H1 (cell line): ENCODE measurements at regions not wholly inside any gene's neighbourhood (a gene's known extent, or its start where the extent isn't known, plus 50 kb on each side); places are given as distances from the start of the nearest gene placed in this dataset.

Source experiments
- CTCF ChIA-PET: fragments of 300-600 bp; sonication (Branson Sonifier 250); formaldehyde crosslinking; loops from one replicate; lab custom pipeline; 2021; ENCODE audit not compliant: partially characterized antibody; lab: Charles Lee
- POLR2A ChIA-PET: fragments of 300-600 bp; sonication (Branson Sonifier 250); formaldehyde crosslinking; loops from one replicate; lab custom pipeline; 2021; ENCODE audit warnings: inconsistent platforms; ENCODE audit not compliant: partially characterized antibody; lab: Charles Lee
- DNase-seq, 2 experiments: peaks; one replicate each; pipeline versions ENCODE4 v3.0.0 to v3.0.0-alpha.2; 2010 to 2022; ENCODE audit warnings: low spot score in 2 of 2, low read depth in 1 of 2, mixed read lengths in 1 of 2
- FAIRE-seq: peaks from 2 replicates; lab custom pipeline; 2011; peaks lifted over from hg19 to GRCh38; lab: Jason Lieb, UNC
- H2AFZ ChIP-seq: 2 replicates; pipeline ENCODE4 v1.8.1; 2012; ENCODE audit warnings: low read length, inconsistent platforms
- H2AK5ac ChIP-seq: 2 replicates; pipeline ENCODE4 v1.6.1; 2013; ENCODE audit warnings: low read depth, low read length
- H2BK120ac ChIP-seq: replicated peaks from 2 replicates; pipeline ENCODE3; 2013; ENCODE audit warnings: low read depth, low read length, inconsistent platforms
- H2BK12ac ChIP-seq: 2 replicates; pipeline ENCODE4 v1.6.1; 2013; ENCODE audit warnings: low read depth, low read length
- H2BK15ac ChIP-seq: 2 replicates; pipeline ENCODE4 v1.6.1; 2013; ENCODE audit warnings: low read length
- H2BK20ac ChIP-seq: 2 replicates; pipeline ENCODE4 v1.6.1; 2013; ENCODE audit warnings: low read length
- H2BK5ac ChIP-seq: 2 replicates; pipeline ENCODE4 v1.6.1; 2013; ENCODE audit warnings: low read depth, low read length
- H3K14ac ChIP-seq: 2 replicates; pipeline ENCODE4 v1.6.1; 2013; ENCODE audit warnings: inconsistent platforms; ENCODE audit not compliant: insufficient read length
- H3K18ac ChIP-seq: 2 replicates; pipeline ENCODE4 v1.6.1; 2013; ENCODE audit warnings: low read length; ENCODE audit errors: extremely low read depth
- H3K23ac ChIP-seq: 2 replicates; pipeline ENCODE4 v1.6.1; 2013; ENCODE audit warnings: inconsistent platforms; ENCODE audit not compliant: insufficient read length
- H3K23me2 ChIP-seq: 2 replicates; pipeline ENCODE4 v1.6.1; 2013; ENCODE audit warnings: low read depth, low read length
- H3K27ac ChIP-seq: 2 replicates; pipeline ENCODE4 v1.6.1; 2011; ENCODE audit warnings: low read depth, low read length, inconsistent platforms
- H3K27me3 ChIP-seq, 4 experiments: replicated peaks in 1 of 4; 1 replicate in 1 of 4; 2 replicates in 3 of 4; pipeline versions ENCODE4 v1.6.1 to v1.8.1; 2011 to 2013; ENCODE audit warnings: low read length in 3 of 4, mild to moderate bottlenecking in 3 of 4, inconsistent platforms in 2 of 4, mixed read lengths in 2 of 4, moderate library complexity in 1 of 4; ENCODE audit not compliant: control insufficient read depth in 3 of 4, insufficient read depth in 3 of 4; ENCODE audit errors: extremely low read depth in 1 of 4
- H3K36me3 ChIP-seq, 4 experiments: 2 replicates each; pipeline versions ENCODE4 v1.6.1 to v1.8.1; 2011 to 2013; ENCODE audit warnings: mild to moderate bottlenecking in 4 of 4, low read length in 3 of 4, moderate library complexity in 2 of 4, control low read depth in 1 of 4, inconsistent platforms in 1 of 4; ENCODE audit not compliant: insufficient read depth in 4 of 4, control insufficient read depth in 2 of 4
- H3K4ac ChIP-seq: replicated peaks from 2 replicates; pipeline ENCODE3; 2013; ENCODE audit warnings: low read length, low read depth, mixed read lengths, inconsistent platforms; ENCODE audit not compliant: insufficient read length
- H3K4me1 ChIP-seq, 4 experiments: replicated peaks in 1 of 4; 1 replicate in 1 of 4; 2 replicates in 3 of 4; pipeline versions ENCODE4 v1.6.1 to v1.8.1; 2011 to 2013; ENCODE audit warnings: low read length in 3 of 4, inconsistent platforms in 2 of 4, mixed read lengths in 1 of 4; ENCODE audit not compliant: insufficient read depth in 4 of 4, control insufficient read depth in 3 of 4
- H3K4me2 ChIP-seq, 2 experiments: 2 replicates each; pipeline versions ENCODE4 v1.6.1 to v1.8.1; 2011 to 2013; ENCODE audit warnings: low read depth in 2 of 2, low read length in 2 of 2, control low read depth in 1 of 2, inconsistent platforms in 1 of 2, mild to moderate bottlenecking in 1 of 2; ENCODE audit not compliant: insufficient read depth in 1 of 2
- H3K4me3 ChIP-seq, 4 experiments: fragments of 200-600, 300-600 bp in 1 of 4; sonication (generic), shearing (Covaris generic), sonication (Bioruptor Twin) in 1 of 4; 2 replicates each; pipeline versions ENCODE4 v1.5.1 to v1.8.1; 2011 to 2016; ENCODE audit warnings: low read length in 4 of 4, low read depth in 3 of 4, control low read depth in 2 of 4, inconsistent platforms in 2 of 4, mild to moderate bottlenecking in 2 of 4, mixed read lengths in 1 of 4, moderate library complexity in 1 of 4; ENCODE audit not compliant: insufficient read depth in 2 of 4; ENCODE audit errors: extremely low read depth in 1 of 4
- H3K56ac ChIP-seq: replicated peaks from 2 replicates; pipeline ENCODE3; 2013; ENCODE audit warnings: low read depth, mild to moderate bottlenecking, mixed read lengths, low read length, inconsistent platforms; ENCODE audit not compliant: insufficient read length
- H3K79me1 ChIP-seq: 2 replicates; pipeline ENCODE4 v1.6.1; 2013; ENCODE audit warnings: low read depth, low read length, control low read depth
- H3K79me2 ChIP-seq, 2 experiments: 2 replicates each; pipeline versions ENCODE4 v1.6.1 to v1.8.1; 2012 to 2013; ENCODE audit warnings: low read length in 2 of 2, mild to moderate bottlenecking in 2 of 2, inconsistent platforms in 1 of 2; ENCODE audit not compliant: insufficient read depth in 2 of 2, control insufficient read depth in 1 of 2
- H3K9ac ChIP-seq, 4 experiments: replicated peaks in 1 of 4; 1 replicate in 1 of 4; 2 replicates in 3 of 4; pipeline versions ENCODE4 v1.6.1 to v1.8.1; 2011 to 2013; ENCODE audit warnings: low read depth in 3 of 4, low read length in 3 of 4, control low read depth in 2 of 4, mild to moderate bottlenecking in 2 of 4, moderate library complexity in 2 of 4, inconsistent platforms in 1 of 4; ENCODE audit errors: extremely low read depth in 1 of 4
- H3K9me3 ChIP-seq, 2 experiments: 2 replicates each; pipeline versions ENCODE4 v1.6.1 to v1.8.1; 2012 to 2013; ENCODE audit warnings: mild to moderate bottlenecking in 2 of 2, moderate library complexity in 2 of 2, control low read depth in 1 of 2, inconsistent platforms in 1 of 2, low read depth in 1 of 2, low read length in 1 of 2, mixed read lengths in 1 of 2; ENCODE audit not compliant: insufficient read depth in 2 of 2
- H4K20me1 ChIP-seq, 2 experiments: replicated peaks in 1 of 2; 2 replicates each; pipeline versions ENCODE3 to v1.8.1; 2011 to 2013; ENCODE audit warnings: inconsistent platforms in 2 of 2, low read length in 2 of 2, mild to moderate bottlenecking in 1 of 2; ENCODE audit not compliant: insufficient read depth in 2 of 2, control insufficient read depth in 1 of 2
- H4K5ac ChIP-seq: 2 replicates; pipeline ENCODE4 v1.6.1; 2013; ENCODE audit warnings: low read length, low read depth, mixed read lengths, inconsistent platforms; ENCODE audit not compliant: insufficient read length
- H4K8ac ChIP-seq: 2 replicates; pipeline ENCODE4 v1.8.0; 2013; ENCODE audit warnings: mild to moderate bottlenecking, moderate library complexity, low read length, inconsistent platforms; ENCODE audit not compliant: insufficient read depth; ENCODE audit errors: extremely low read depth
- H4K91ac ChIP-seq: replicated peaks from 2 replicates; pipeline ENCODE3; 2013; ENCODE audit warnings: low read length, mixed read lengths, inconsistent platforms; ENCODE audit not compliant: insufficient read length
- HDAC2 ChIP-seq, 2 experiments: fragments of 300-600 bp in 1 of 2; sonication (generic) in 1 of 2; IDR thresholded peaks; 2 replicates each; pipeline ENCODE4 v1.6.1; 2011 to 2012; ENCODE audit warnings: low read depth in 2 of 2, low read length in 2 of 2, mild to moderate bottlenecking in 2 of 2, moderate library complexity in 2 of 2, borderline replicate concordance in 1 of 2, inconsistent platforms in 1 of 2
- HDAC6 ChIP-seq: IDR thresholded peaks from one replicate; pipeline ENCODE4 v1.7.1; 2012; ENCODE audit warnings: low read depth, mild to moderate bottlenecking, inconsistent platforms, low read length, moderate library complexity
- KDM5A ChIP-seq: fragments of 200-600 bp; IDR thresholded peaks from 2 replicates; pipeline ENCODE4 v1.7.1; 2012; ENCODE audit warnings: mild to moderate bottlenecking, low read length, inconsistent platforms, mixed read lengths
- POU5F1 ChIP-seq: IDR thresholded peaks from 2 replicates; pipeline ENCODE4 v1.6.1; 2011; ENCODE audit warnings: low read depth, mild to moderate bottlenecking, low read length, moderate library complexity
- RNF2 ChIP-seq: fragments of 200-900, 300-1000 bp; sonication (generic); IDR thresholded peaks from 2 replicates; pipeline ENCODE4 v1.7.1; 2016; ENCODE audit warnings: borderline replicate concordance, low read depth, mild to moderate bottlenecking, antibody characterized with exemption, low read length; ENCODE audit not compliant: poor library complexity, severe bottlenecking; ENCODE audit errors: missing control alignments
- SRF ChIP-seq: IDR thresholded peaks from 2 replicates; pipeline ENCODE4 v1.6.1; 2011; ENCODE audit warnings: mild to moderate bottlenecking, low read depth, low read length, moderate library complexity
- TBP ChIP-seq: IDR thresholded peaks from 2 replicates; pipeline ENCODE4 v1.6.1; 2011; ENCODE audit warnings: low read depth, low read length, improper control_type of control experiment

DNA sequence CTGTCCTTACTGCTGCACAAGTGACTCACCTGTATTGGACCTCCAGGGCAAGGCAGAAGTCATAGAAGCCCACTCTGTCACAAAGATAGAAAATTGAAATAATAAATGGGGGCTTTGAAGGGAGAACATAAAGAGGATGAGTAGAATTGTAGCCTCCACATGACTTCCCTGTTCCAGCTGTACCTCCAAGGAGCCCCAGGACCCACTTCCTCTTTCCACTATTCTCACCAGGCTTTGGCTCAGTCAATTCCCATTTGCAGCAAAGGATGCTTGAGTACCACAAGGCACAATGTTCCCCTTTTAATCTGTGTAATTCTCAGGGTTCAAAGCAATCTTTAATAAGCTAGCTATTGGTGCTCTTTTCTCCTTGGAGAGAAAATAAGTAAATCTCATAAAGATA, 512.1 kb downstream of the TOX3 start:
- H3K18ac ChIP-seq = no peak overlapping the region
- H3K9me3 ChIP-seq = no peaks in the 10 kb centered on the region
- H3K23ac ChIP-seq = no peak overlapping the region
- no peaks in the 10 kb centered on the region for H3K79me2 ChIP-seq
- peaks cover 0 to 3% of the 10 kb centered on the region in 2 experiments for H4K20me1 ChIP-seq
- H3K23me2 ChIP-seq = no peaks in the 10 kb centered on the region; the same call in 1 of the 2 replicates
- no peaks in the 10 kb centered on the region for H3K36me3 ChIP-seq
- H2AFZ ChIP-seq = no peak overlapping the region
- H4K91ac ChIP-seq = no peak overlapping the region
- DNase-seq (no peak), FAIRE-seq (no peak)
- H3K4me3 ChIP-seq = no peak overlapping the region
- H3K14ac ChIP-seq = no peak overlapping the region
- no peak overlapping the region for H3K56ac ChIP-seq
- no peak overlapping the region for H4K5ac ChIP-seq
- H3K79me1 ChIP-seq = no peaks in the 10 kb centered on the region
- no peak overlapping the region for H3K27ac ChIP-seq
- H2BK15ac ChIP-seq = no peak overlapping the region
- H3K27me3 ChIP-seq = no peaks in the 10 kb centered on the region
- no peak overlapping the region for H2BK5ac ChIP-seq
- H2BK120ac ChIP-seq = no peak overlapping the region
- no peak overlapping the region for H3K4me2 ChIP-seq
- H4K8ac ChIP-seq = no peak overlapping the region
- no peak overlapping the region for H3K9ac ChIP-seq
- H3K4me1 ChIP-seq = no peaks in the 10 kb centered on the region
- TF ChIP-seq HDAC2 (IDR thresholded peaks at IDR 0.05; ENCODE audit: borderline replicate concordance in 1 of 2, low read depth in 2 of 2, low read length in 2 of 2) = no peak
- no peak for TF ChIP-seq TBP
- TF ChIP-seq KDM5A = no peak
- no peak for TF ChIP-seq POU5F1
- TF ChIP-seq RNF2 = no peak
- TF ChIP-seq SRF = no peak
- no peak for TF ChIP-seq HDAC6
- no peak overlapping the region for H2AK5ac ChIP-seq
- no peak overlapping the region for H2BK20ac ChIP-seq
- no peak overlapping the region for H2BK12ac ChIP-seq
- no peak overlapping the region for H3K4ac ChIP-seq
- POLR2A ChIA-PET = no interaction called here
- CTCF ChIA-PET = interaction anchor here (0.7 to 1.2 kb wide), 2 partner anchors 216 to 510 kb away, joined by 3 to 6 read pairs; no protein-coding TSS in a partner anchor
